GM21526 (cell line): ENCODE measurements at regions not wholly inside any gene's neighbourhood (a gene's known extent, or its start where the extent isn't known, plus 50 kb on each side); places are given as distances from the start of the nearest gene placed in this dataset.
A peak's percentile ranks its signal among the peaks of the same experiment; 100 is the strongest.

Experiments used
- ATAC-seq: cut with Tn5 transposase; IDR thresholded peaks from one replicate; pipeline ENCODE4 v1.9.1; 2021; ENCODE audit warnings: moderate library complexity; ENCODE audit not compliant: unreplicated experiment, low FRiP score

DNA sequence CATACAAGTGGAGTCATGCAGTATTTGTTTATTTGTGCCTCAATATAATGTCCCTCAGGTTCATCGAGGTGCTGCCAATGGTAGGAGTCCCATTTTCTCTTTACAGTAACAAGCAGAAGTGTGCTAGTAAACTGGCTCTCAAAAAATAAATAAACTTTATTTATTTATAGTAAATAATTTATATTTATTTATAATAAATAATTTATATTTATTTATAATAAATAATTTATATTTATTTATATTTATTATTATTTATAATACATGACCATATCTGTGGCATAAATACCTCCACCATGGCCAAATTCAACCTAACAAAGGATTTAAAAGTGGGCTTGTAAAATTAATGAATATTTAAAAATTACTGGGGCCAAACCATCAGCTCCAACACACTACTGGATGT, 464.9 kb upstream of the NWD2 start:
- no peak for ATAC-seq

DNA sequence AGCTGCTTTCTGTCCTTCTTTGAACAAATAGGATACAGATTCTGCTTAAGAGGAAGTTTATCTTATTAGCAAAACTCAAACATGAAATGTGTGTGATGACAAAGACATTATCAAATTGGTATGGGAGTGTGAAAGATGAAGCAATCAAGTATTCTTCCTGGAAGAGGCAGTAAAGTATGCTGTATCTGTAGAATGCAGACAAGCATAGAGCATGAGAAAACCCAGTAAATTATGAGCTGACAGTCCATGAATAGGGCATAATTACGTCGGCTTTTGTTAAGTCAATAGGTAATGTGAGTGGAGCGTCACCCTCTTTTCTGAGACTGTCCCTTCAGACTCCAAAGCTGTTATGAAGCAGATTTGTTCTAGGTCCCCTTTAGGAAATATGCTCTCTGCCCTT, 458.6 kb upstream of the NWD2 start:
- ATAC-seq, result no peak

DNA sequence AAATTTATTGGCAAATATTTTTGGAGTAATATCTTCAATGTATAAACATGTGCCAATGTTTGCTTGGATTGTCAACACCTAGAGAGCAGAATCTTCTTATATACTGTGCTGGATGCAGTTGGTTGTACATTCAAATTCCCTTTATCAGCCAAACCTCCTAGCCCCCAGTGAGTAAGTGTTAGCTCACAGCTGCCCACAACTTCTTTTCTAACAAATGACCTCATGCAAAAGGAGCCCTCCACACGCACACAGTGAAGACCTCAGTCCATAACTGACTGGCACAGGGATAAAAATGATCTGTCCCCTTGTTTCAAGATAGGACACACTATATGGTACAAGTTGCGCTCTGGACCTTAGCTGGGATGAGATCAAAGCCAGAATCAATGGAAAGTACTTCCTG, 458.0 kb upstream of the NWD2 start:
- ATAC-seq, result no peak

DNA sequence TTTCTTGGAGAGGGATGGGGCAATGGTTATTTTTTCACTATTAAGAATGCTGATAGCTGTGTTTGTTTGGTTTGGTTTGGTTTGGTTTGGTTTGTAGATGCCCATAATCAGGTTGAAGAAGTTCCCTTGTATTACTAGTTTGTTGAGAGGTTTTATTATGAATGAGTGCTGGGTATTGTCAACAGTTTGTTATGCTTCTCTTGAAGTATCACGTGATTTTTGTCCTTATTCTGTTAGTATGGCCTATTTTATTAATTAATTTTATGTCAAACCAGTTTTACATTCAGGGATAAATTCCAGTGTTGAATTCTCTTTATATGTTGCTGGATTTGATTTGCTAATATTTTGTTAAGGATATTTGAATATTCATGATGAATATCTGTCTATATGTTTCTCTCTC, 449.8 kb upstream of the NWD2 start:
- no peak for ATAC-seq

DNA sequence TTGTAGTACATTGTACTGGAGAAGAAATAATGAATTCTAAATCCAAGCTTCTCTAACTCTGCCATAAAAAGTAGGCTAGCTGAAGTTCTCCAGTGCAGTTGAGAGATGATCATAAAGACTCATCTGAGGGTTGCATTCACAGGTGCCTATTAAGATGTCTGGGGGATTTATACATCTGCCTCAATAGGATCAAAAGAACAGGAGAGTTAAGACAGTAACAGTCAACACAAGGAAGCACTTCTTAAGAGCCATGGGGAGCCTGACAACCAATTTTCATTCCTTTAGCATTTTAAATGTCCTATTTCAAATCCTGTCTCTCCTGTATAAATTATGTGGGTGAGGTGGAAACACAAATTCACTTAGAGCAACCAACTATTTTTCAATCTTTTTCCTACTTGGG, 432.4 kb upstream of the NWD2 start:
- ATAC-seq, result no peak

DNA sequence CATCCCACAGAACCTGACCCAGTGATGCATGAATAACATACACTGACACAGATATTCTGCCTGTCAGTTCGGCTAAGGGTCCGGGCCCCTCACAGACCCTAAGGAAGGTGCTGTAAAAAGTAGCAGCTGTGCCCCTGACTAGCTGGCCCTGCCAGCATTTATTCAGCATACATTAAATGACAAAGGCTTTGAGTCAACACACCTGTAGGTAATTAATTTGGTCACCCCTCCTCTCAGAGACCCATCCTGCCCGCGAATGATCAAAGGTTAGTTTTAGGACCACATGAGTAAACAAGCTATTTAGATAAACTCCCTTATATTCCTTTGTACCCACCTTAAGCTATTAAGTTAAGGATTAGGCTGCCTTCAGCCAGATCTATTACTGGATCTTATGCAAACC, 429.0 kb upstream of the NWD2 start:
- ATAC-seq, result no peak

DNA sequence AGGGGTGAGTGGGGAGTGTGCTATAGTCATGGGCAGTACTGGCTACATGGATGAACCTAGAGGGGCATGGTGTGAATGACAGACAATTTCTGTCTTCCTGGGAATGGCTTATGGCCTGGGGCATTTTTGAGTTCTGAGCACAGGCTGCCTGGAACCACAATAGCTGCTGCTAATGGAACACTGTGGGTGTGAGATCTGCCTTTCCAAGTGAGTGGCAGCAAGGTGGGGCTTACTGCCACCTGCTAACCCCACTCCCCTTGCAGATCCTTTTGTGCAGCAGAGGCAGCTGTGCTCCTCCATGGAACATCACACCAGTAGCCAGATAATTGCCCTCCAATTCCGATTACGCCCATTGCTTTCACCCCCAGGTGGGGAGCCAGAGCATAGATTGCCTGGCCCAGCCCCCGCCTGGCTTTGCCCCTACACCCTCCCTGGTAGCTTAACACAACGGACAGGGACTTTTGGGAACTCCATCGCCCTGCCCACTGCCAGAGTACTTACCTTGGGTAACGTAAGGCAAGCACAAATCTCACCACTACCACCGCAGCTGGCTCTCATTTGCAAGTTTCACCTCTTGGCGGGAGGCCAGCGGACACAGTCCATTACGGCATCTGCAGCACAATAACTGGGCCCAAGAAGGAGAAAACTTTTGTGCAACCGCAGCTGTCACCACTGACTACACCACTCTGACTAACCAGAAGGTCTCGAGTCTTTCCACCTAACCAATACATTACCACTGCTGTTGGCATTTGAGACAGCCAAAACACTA, 421.2 kb upstream of the NWD2 start:
- no peak for ATAC-seq

DNA sequence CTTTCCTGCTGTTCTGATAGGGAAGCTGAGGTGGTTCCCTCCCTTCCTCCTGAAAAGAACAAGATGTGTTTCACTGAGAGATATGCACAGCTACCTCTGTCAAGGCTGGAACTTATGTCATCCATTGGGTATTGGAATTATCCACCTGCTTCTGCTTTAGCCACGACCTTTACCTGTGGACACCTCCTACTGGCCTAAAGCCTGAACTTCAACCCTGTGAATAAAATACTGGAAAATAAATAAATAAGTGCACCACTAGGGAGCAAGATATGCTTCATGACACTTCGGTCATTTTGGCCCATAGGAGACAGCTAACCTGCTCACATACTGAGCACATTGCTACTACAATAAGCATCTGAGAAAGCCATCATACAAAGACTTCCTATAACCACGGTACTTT, 419.9 kb upstream of the NWD2 start:
- ATAC-seq, result no peak

DNA sequence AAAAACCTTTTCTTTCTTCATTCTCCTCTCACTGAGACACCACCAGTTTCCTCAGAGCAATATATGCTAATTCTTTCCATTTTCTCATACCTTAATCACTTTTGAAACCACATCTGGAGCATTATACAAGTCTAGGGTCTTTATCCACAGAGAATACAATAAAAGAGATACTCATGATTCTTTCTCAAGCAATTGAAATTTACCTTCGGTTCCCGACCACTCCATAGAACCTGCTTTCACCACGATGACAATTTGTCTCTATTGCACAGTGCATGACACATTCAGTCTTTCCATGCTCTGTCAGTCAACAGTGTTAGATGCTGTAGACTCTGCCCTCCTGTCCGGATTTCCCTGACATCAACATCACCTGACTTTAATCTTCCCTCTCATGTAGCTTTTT, 409.3 kb upstream of the NWD2 start:
- ATAC-seq, result no peak

DNA sequence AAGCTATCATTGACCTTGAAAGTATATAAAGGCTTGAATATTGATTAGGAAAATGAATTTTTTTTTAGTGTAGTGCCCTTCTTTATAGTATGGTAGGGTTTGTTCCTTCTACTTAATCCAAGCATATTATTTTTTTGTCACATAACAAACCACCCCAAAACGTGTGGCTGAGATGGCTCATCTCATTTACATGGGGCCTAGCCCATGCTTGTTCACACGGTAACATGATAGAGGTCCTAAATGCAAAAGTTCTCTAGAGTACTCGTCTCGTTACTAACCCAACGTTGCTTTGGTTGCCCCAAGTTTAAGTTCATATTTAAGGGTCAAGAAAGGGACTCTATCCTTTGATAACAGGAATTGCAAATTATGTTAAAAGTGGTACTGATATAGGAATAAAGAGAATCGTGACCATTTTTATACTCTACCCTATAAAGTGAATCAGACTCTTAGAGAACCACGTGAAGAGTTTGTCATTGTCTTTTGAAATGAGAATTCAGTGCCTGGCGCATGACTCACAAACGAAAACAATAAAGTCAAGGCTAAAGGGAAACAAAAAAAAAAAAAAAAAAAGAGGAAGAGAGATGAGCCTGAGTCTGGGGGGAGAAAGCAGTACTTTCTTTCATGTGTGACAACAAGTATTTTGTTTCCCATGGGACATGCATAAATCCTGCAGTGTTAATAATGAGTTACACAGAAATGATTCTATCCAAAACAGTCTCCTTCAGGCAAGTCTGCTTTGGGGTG, 402.8 kb upstream of the NWD2 start:
- ATAC-seq, result peak; percentile 61

DNA sequence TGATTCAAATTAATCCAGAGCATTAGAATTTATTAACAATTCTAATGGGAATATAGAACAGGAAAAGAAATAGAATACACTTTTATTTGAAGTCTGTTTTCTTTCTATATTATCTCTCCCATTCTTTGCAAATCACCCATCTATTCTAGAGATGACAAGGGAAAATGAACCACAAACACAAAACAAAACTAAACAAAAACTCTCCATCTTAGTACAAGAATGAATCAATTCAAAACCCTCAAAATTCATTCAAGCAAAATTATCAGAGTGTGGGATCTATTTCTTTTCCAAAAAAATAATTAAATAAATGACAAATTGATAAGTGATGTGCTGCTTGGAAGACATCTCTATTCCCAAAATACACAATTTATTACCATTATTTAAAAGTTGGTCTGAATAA, 400.1 kb upstream of the NWD2 start:
- no peak for ATAC-seq

DNA sequence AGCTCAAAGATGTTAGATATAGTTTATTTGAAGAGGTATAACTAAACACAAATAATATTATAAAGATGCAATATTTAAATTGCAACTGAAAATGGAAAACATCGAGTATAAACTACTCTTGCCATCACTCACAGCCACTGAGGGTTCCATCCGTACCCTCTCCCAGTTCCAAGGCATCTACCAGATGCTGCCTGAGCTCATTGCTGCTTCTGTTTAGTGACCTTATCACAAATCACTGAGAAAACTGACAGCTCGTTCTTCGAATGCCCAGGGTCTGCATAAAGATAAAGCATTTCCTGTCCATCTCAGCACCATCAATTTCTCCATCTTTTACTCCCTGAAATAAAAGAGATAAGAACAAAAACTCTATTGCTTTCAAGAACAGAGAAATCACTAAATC, 391.7 kb upstream of the NWD2 start:
- ATAC-seq, result no peak

DNA sequence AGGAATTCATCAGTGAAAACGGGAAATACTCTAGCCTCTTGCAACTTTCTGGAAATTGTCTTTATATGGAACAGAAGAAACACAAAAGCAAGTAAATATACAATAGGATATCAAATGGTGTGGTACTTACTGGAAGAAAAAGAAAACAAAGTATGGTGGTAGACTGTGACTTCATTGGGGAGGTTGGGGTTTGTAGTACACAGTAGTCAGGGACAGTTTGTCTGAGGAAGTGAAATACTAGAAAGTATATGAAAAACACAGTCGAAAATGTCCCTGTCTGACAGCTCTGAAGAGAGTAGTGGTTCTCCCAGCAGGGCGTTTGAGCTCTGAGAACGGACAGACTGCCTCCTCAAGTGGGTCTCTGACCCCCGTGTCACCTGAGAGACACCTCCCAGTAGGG, 390.0 kb upstream of the NWD2 start:
- peak; percentile 96 for ATAC-seq

DNA sequence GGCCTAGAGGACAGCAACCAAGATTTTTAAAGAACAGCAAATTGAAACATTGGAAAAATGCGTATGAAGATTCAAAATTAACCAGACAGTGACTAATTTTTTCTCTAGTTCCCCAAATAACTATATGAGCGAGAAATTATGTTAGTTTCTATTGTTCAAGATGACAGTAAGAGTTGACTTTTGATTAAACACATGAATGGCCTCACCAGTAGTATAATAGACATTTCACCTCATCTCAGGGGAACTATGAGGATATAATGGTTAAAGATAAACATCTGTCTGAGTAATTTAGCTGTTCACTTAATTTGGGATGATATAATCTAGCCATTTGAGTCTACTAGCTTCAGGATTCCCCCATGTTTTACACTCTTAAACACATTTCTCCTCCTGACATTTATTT, 380.9 kb upstream of the NWD2 start:
- no peak for ATAC-seq

DNA sequence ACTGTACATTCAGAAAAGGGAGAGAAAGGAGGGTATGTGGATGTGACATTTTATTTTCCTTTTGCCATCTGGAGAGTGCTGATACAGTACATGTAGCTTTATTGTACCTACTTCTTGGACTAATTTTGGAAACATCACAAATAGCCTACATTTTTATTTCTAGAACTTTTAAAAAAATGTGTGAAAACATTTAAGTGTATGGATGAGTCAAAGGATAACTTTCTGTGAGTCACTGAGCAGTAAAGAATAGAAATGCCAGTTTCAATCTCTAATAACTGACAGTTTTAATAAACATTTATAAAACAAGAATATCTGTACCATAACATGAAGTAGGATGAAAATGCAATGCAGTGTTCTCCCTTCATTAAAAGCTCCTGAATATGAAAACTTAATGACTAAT, 374.4 kb upstream of the NWD2 start:
- ATAC-seq, result no peak

DNA sequence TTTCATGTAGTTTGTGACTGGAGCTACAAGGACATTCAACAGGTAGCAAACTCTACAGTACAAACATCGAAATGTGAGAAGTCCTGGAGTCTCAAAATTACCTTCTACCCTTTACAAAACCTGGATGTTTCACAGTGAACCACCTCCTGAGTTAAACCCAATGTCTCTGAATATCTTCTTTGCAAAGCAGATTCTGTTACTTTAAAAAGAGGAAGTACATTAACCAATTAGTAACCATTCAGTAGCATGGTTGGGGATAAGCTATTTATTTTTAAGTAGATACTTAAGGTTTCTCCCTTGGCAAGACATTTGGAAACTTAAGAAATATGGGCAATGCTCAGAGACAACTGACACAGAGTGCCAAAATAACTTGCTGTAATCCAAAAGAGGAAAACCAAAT, 371.9 kb upstream of the NWD2 start:
- no peak for ATAC-seq

DNA sequence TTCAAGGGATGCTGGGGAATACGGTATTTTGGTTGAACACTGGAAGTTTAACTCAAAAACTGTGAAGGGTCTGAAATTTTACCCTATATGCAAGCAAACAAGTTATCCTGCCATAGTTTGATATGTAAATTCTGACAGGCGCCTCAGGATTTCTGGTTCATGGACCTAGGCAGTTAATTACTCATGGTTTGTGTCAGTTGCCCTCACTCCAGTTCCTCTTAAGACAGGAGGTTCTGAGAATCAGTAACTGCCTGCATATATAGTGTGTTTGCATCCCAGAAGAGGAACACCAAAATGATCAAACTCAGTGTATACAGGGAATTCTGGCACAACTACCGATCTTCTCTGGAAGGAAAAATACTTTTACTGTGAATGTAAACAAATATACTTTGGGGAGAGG, 360.4 kb upstream of the NWD2 start:
- no peak for ATAC-seq

DNA sequence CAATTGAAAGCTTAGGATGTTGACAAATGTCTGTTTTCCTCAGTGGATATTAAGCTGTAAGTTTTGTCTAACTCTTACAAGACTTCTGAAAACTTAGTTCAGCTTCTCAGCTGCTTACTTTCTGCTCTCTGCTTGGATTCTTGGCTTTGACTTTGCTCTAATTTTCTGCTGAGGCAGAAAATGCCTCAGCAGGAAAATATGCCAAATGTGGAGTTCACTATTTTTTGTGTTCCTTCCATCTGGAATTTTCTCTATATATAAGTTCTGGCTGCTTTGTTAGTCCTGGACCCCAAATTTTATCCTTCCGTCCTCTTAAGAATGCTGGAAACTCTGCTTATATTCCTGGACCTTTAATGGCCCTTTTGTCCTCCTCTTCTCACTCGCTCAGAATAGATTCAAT, 352.6 kb upstream of the NWD2 start:
- no peak for ATAC-seq

DNA sequence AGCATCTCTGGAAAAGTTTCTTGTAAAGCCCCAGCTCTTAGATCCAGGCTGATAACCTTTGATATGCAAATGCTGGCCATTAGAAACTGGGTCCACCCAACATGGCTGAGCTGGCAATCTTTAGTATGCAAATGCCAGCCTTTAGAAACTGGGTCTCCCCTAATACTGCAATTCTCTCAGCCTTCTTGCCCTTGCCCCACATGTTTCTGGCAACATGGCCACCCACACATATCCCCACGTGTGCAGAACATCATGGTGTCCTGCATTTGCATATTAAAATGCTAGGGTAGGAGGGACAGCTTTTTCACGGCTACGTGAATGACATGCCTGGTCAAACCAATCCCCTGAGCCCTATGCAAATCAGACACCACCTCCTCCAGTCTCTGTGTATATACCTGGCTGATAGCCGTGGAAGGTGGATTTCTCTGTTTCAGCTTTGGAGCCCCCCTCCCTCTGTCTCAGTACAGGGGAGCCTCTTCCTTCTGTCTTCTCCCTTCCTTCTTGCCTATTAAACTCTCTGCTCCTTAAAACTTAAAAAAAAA, 344.0 kb upstream of the NWD2 start:
- ATAC-seq, result no peak

DNA sequence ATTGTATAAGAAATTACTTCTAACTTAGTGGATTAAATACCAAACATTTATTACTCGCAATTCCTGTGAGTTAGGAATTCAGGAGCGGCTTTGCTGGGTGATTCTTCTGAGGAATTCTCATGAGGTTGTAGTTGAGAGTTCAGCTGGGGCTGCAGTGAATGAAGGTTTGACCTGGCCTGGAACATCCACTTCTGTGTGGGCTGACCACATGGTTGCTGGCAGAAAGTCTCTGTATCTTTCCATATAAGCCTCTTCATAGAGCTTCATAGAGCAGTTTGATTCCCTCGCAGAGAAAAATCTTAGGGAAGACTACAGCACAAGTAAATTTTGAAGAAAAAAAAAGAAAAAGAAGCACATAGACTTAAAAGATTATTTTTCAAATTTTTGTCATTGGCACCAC, 339.7 kb upstream of the NWD2 start:
- ATAC-seq, result no peak

DNA sequence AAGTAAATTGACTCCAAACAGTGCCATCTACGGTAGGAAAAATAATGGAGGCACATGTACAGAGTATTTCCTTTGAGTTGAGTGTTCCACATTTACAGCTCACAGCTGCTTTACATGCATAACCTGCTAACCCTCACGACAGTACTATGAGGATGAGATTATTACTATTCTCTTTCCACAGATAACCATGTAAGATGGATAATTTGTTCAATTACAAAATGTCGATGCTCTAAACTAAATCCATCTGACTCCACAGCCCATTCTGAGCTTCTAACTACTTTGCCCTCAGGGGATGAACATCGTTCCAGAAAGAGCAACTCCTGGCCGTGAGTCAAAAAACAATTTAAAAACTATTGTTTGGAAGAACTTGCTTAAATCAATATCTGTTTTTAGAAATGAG, 330.4 kb upstream of the NWD2 start:
- ATAC-seq, result no peak

DNA sequence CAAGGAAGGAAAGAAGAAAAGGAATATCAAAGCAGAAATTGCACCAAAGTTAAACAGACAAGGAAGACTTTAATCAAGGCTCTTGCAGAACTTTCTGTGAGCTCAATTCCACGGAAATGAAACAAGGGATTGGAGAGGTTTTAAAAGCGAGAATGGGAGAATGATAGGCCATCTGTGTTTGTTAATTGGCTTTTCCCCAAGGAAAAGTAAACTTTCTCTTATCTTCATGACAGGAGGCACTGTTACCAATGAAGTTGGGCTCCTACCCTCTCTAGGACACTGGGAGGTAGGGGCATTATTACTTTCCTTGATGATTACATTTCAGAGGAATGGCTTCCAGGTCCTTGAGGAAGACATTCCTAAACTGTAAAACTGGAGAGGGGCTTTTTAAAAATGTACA, 328.8 kb upstream of the NWD2 start:
- ATAC-seq, result no peak
